ENCODE measurements at regions not wholly inside any gene's neighbourhood (a gene's known extent, or its start where the extent isn't known, plus 50 kb on each side); places are given as distances from the start of the nearest gene placed in this dataset.

DNA sequence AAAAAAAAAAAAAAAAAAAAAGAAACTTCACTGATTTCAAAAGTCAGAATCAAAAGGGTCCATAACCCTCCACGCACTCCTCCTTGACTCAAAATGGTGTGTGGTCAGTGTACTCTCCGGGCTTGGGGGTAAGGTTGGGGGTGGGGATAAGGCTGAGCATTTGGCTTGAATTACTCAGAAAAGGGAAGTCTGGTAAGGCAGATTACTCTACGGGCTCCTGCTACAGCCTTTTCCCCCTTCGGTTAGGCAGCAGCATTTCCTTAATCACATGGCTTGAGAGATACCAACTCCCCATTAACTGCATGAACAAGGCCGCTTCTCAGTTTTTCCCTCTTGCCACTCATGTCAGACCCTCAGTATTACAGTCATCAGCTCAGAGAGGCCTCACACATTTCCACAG, 135.4 kb upstream of the DUSP21 start:
- no peak for TF ChIP-seq POLR2A (IDR thresholded peaks at IDR 0.05)
- TF ChIP-seq, protein P1, sequence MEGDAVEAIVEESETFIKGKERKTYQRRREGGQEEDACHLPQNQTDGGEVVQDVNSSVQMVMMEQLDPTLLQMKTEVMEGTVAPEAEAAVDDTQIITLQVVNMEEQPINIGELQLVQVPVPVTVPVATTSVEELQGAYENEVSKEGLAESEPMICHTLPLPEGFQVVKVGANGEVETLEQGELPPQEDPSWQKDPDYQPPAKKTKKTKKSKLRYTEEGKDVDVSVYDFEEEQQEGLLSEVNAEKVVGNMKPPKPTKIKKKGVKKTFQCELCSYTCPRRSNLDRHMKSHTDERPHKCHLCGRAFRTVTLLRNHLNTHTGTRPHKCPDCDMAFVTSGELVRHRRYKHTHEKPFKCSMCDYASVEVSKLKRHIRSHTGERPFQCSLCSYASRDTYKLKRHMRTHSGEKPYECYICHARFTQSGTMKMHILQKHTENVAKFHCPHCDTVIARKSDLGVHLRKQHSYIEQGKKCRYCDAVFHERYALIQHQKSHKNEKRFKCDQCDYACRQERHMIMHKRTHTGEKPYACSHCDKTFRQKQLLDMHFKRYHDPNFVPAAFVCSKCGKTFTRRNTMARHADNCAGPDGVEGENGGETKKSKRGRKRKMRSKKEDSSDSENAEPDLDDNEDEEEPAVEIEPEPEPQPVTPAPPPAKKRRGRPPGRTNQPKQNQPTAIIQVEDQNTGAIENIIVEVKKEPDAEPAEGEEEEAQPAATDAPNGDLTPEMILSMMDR (IDR thresholded peaks at IDR 0.05): no peak

Measured in vagina (tissue), 2 donors.